H54 (cell line): ENCODE measurements at regions not wholly inside any gene's neighbourhood (a gene's known extent, or its start where the extent isn't known, plus 50 kb on each side); places are given as distances from the start of the nearest gene placed in this dataset.

Source experiments
- DNase-seq: peaks from one replicate; pipeline ENCODE4 v3.0.0; 2011; ENCODE audit warnings: low spot score, mixed read lengths; ENCODE audit not compliant: insufficient read length
- FAIRE-seq: peaks from 3 replicates; lab custom pipeline; 2011; peaks lifted over from hg19 to GRCh38; lab: Jason Lieb, UNC
- POLR2A ChIP-seq: IDR thresholded peaks from 2 replicates; pipeline ENCODE4 v1.6.1; 2011; ENCODE audit warnings: low read depth, mild to moderate bottlenecking, low read length

DNA sequence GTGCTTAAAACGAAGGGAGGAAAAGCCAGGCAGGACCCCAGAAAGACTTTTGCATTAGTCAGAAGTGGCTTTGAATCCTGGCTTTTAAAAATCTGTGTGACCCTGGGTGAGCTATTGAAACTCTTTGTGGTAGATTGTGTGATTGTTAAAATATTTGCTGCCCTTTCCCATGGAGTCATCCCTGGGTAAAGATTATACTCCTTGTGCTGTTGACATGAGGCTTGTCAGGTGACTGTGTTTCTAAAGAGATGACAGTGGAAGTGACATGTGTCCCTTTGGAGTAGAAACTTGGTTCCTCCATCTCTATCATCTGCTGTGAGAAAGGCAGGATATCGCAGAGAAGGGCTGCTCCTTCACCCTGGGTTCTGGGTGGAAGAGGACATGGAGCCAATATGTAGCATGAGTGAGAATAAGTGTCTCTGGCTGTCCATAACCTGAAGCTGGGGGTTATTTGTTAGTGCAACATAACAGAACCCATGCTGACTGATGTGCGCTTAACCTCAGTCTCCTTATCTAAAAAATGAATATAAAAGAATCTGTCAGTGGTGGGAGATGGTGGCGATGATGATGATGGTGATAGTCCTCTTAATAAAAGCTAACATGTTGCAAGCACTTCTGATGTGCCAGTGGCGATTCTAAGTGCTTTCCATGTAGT is 187.6 kb downstream of the RHOU start:
- FAIRE-seq (no peak), DNase-seq (no peak)
- TF ChIP-seq POLR2A = no peak

DNA sequence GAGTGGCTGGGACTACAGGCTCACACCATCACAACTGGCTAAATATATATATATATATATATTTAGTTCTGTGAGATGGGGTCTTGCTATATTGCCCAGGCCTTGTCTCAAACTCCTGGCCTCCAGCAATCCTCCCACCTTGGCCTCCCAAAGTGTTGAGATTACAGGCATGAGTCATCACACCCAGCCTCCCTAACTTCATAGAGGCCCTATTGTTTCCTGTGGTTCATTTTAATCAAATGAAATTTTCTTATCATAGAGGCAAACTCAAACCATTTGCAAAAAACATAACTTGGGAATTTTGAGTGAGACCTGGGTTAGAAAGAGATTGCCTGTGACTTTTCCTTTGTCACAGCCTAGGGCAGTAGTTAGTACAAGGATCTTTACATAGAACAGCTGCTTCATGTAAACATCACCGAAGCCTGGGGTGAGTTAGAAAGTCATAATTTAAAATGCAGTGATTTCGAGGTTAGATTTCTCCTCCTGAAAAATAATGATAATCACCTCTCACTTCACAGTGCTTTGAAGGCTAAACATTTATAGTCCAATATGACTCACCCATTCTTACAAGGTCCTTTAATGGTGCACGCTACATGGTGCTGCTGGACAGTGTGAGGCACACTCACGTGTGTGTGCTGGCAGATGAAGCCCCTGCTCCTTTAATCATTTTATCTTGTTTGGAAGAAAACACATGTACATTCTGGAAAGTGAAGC is 188.9 kb downstream of the RHOU start:
- DNase-seq = no peak
- no peak for FAIRE-seq
- no peak for TF ChIP-seq POLR2A

DNA sequence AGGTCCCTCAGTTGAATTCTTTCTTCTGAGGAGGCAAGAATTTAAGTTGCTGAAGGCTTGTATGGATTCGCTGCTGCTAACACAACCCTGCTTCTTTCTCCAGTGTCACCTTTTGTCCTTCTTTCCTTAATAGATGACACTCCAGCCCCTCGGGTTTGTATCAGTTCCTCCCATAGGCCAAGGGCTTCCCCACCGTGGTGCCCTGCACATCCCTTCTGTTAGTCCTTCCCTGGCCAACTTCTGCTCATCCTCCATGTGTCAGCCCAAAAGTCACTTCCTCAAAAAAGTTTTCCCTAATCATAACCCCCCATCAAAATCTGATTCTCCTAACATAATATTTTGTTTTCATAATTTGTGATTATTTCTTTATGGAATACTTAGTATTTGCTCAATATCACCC is 190.4 kb downstream of the RHOU start:
- no peak for DNase-seq
- TF ChIP-seq POLR2A = no peak
- FAIRE-seq = no peak

DNA sequence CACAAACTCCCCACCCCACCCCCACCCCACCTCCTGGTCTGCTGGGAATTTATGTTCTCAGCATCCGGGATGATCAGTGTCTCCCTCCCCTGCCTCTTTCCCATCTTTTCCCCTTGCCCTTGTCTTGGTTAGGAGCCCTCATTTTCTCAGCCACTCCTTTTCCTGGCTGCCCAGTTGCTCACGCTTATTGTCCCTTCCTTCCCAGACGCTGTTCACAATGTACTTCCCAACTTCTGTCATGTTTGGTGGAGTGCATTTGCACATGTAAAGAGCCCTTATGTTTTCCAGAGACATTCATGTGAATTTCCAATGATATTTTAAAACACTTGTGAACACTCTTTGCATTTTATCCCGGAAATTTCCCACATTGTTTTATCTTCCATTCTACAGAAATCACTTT is 192.1 kb downstream of the RHOU start:
- no peak for TF ChIP-seq POLR2A
- DNase-seq (no peak), FAIRE-seq (no peak)

DNA sequence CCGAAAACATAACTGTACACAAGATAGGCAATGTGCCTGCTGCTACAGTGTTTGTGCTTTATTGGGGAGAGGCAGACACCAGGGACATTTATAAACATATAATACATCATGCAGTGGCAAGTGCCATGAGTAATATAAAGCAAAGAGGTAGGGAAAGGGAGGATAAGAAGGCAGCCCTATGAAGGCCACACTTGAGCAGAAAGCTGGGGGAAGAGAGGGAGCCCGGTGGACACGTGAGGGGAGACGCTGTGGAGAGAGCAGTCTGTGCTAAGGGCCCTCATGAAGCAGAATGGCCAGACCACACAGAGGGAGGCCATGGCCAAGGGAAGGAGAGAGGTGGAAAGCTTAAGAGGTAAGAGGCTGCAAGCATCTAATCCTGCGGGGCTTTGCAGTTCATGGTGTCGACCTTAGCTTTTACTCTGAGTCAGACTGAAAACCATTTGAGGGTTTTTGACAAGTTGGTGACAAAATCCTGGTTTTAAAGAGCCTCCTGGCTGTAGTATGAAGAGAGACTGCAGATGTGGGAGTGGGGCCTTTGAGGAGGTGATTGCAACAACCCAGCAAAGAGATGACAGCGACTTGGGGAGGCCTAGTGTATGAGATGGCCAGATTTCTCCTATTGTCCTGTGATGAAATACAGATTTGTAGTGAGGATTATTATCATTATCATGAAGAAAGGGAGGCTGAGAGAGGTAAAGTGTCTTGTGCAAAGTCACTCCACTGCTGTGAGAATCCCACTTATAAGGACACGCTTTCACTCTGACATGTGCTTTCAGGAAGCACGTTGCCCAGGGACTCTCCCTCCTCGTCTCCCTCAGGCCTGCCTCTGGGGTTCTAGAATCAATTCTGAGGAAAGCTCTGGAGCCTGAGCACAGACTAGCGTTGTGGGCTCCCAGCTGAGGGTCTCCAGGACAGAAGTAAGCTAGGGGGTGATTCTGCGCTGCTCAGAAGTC is 192.9 kb downstream of the RHOU start:
- TF ChIP-seq POLR2A = no peak
- FAIRE-seq (no peak), DNase-seq (no peak)

DNA sequence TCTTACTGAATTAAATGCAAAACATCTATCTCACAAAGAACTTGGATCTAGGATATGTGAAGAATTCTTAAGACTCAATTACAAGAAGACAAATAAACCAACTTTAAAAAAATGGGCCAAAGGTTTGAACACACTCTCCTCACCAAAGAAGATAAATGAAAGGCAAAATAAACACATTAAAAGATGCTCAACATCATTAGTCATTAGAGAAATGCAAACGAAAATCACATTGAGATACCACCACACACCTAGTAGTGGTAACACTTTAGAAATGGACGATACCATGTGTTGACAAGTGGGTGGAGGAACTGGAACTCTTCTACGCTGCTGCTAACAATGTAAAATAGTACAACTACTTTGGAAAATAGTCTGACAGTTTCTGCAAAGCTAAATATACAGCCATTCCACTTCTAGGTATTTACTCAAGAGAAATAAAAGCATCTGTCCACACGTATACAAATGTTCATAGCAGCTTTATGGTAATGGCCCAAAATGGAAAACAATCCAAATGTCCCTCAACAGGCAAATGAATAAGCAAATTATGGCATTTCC is 194.3 kb downstream of the RHOU start:
- FAIRE-seq (no peak), DNase-seq (no peak)
- no peak for TF ChIP-seq POLR2A

DNA sequence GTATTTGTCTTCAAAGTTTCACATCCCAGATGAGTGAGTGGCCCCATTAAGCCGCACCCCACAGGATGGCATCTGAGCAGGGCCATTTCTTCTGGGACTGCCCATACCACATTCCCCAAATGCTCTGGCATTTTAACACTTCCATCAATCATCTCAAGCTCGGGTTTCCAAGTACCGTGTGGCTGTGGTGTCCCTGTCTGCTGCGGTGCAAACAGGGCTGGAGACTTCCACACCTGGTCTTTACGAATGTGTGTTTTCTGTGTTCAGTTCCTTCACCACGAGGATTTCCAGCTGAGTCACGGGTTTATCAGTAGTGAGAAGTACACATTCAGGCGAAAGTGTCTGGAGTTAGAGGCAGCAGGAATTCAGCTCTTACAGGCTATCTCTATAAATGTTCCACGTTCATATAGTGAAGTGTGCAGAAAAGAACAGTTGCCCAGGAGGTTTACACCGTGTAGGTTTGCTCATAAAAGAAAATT is 195.2 kb downstream of the RHOU start:
- FAIRE-seq = no peak
- DNase-seq = no peak
- TF ChIP-seq POLR2A = no peak

DNA sequence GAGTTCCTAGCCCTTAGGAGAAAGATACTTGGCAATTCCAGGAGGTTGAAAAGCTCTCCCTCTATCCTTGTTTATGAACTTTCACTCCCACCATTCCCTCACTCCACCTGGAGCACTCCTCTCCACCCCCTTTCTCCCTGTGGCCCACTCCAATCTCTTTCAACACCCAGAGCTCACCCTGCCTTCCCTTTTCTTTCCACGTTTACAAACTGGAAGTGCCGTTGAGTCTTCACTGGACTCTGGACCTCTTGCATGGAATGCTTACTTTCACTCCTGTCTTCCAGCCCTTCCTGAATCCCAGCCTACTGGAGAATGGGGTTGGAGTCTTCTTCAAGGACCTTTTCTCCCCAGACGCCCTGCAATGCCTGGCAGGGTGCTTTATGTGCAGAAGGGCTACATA is 198.5 kb downstream of the RHOU start:
- no peak for DNase-seq
- TF ChIP-seq POLR2A = no peak
- FAIRE-seq = no peak

DNA sequence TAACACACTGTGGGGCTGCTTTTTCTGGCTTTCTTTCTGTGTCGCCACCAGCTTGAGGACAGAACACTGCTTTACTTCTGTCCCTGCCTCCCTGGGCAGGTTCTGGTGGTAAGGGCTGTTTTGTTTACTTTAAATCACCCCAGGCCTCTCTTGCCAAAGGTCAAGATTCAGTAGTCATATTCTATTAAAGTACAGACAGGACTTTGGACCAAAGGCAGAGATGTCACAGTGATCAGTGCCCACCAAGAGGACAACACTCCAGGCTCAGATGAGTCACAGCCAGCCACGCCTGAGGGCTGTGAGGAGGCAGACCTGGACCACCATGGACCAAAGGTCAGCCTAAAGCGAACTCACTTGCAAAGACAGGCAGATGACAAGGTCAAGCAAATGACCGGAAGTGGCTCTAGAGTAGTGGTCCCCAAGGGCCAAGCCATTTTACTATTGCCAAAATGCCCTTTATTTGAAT is 200.0 kb downstream of the RHOU start:
- no peak for FAIRE-seq
- DNase-seq = no peak
- no peak for TF ChIP-seq POLR2A

DNA sequence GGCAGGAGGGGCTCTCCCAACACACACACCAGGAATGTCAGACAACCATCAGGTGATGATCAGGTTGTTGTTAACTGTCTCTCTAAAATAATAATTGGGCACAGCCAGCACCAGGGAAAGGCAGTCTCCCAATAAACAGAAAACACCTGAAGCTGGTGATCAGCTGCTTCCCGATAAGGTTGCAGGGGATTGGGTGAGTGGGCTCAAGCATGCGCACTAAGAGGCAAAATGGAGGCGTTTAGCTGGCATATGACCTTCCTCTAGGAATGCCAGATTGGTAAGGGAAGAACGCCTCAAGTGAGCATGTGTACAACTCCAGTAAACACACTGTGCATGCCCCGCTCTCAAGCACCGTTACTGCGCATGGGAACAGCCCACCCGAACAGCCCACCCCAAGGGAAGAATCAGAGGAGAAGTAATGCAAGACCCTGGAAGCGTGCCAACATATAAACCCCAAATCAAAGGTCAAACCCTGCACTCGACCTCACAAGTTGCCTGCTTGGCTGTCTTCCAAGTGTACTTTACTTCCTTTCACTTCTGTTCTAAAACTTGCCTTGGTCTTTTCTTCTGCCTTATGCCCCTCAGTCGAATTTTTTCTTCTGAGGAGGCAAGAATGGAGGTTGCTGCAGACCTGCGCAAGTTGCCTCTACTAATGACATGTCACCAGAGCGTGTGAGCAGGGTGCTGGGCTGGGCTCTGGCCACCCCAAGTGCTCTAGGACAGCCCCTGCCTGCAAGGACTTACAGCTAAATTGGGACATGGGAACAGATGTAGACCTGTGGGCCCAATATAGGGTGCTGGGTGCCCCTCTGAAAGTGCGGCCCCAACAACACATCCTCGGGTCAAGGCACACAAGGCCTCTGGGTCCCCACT is 200.8 kb downstream of the RHOU start:
- FAIRE-seq = no peak
- DNase-seq = no peak
- TF ChIP-seq POLR2A = no peak

DNA sequence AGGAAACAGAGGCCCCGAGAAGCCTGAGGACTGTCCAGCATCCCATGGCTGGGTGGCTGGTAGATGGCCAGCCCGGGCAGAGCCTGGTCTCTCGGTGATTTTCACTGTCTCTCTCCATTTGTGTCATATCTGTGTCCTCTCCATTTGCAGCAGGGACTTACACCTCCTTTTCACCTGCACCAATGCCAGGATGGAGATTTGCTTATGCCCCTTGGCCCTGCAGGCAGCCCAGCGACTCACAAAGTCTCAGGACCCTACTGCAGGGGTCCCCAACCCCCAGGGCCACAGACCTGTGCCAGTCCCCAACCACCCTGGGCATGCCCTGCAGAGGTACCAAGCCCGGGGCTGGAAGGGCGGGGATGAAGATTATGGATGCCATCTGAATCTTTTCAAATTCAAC is 201.6 kb downstream of the RHOU start:
- no peak for DNase-seq
- no peak for TF ChIP-seq POLR2A
- no peak for FAIRE-seq

DNA sequence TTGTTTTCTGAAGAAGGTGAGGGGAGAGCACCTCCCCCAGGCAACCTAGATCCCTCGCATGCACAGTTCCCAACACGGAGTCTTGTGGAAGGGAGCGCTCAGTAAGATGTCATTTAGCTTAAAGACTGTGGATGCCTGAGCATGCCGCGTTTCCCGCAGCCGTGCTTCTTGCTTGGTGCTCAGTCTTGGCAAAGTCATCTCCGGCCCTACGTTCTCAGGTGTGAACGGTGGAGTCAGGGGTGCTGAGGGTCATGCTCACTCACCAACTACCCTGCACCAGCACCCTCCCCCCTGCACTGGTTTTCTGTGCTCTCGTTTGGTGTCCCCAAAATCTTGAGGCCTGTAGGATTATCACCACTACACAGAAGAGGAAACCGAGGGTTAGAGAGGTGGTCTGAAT is 202.1 kb downstream of the RHOU start:
- FAIRE-seq (no peak), DNase-seq (no peak)
- no peak for TF ChIP-seq POLR2A

DNA sequence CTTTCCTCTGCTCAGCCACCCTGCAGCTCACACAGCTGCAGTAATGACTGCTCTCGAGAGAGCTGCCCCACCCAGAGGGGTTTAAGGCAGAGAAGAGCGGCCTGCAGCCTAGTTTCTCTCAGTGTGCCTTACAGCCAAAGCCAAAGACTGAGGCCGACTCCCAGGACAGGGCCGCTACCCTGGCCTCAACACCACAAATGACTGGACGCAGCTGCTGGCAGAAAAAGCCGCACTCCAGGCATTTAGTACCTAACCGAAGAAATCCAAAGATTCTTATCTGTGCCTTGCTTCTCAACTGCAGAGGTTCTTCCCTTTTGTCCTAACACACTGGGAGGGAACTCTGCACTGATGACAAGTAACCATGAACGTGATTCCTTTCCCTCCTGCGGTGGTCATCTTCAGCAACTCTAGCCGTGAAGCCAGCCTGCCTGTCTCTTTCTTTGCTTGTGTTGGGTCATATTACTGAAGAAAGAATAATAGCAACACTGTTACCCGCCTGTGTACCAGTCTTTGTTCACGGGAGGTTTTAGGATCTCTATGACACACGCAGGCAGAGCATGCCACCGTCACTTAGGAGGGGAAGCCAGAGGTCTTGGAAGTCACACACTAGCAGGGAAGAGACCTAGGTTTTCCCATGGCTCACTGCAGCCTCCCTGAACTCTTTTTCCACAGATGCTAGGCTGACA is 202.7 kb downstream of the RHOU start:
- no peak for TF ChIP-seq POLR2A
- DNase-seq (no peak), FAIRE-seq (no peak)
